Hepatocyte (in vitro differentiated cells): ENCODE measurements at regions not wholly inside any gene's neighbourhood (a gene's known extent, or its start where the extent isn't known, plus 50 kb on each side); places are given as distances from the start of the nearest gene placed in this dataset.

Experiments
- DNase-seq: peaks from one replicate; pipeline ENCODE4 v3.0.0-alpha.2; 2016; ENCODE audit warnings: low spot score
- H2AFZ ChIP-seq: fragments of 200-600 bp; sonication (generic); 2 replicates; pipeline ENCODE4 v1.6.0; 2016; ENCODE audit warnings: antibody characterized with exemption, mild to moderate bottlenecking
- H3K27ac ChIP-seq: fragments of 200-600 bp; sonication (generic); 2 replicates; pipeline ENCODE4 v1.5.1; 2016; ENCODE audit warnings: mild to moderate bottlenecking
- H3K27me3 ChIP-seq: fragments of 200-600 bp; sonication (generic); 2 replicates; pipeline ENCODE4 v1.6.1; 2016
- H3K36me3 ChIP-seq: fragments of 200-600 bp; sonication (generic); replicated peaks from 2 replicates; pipeline ENCODE4 v1.5.1; 2016; ENCODE audit warnings: low read depth; ENCODE audit not compliant: insufficient read depth
- H3K4me1 ChIP-seq: fragments of 200-600 bp; sonication (generic); 2 replicates; pipeline ENCODE4 v1.5.1; 2016; ENCODE audit warnings: mild to moderate bottlenecking, moderate library complexity; ENCODE audit not compliant: insufficient read depth
- H3K4me2 ChIP-seq: fragments of 200-600 bp; sonication (generic); 2 replicates; pipeline ENCODE4 v1.6.0; 2016
- H3K4me3 ChIP-seq: fragments of 200-600 bp; sonication (generic); 2 replicates; pipeline ENCODE4 v1.5.1; 2016; ENCODE audit warnings: mild to moderate bottlenecking
- H3K79me2 ChIP-seq: fragments of 200-600 bp; sonication (generic); 2 replicates; pipeline ENCODE4 v1.6.0; 2017; ENCODE audit warnings: mild to moderate bottlenecking
- H3K9me2 ChIP-seq: fragments of 200-600 bp; sonication (generic); replicated peaks from 2 replicates; pipeline ENCODE4 v1.6.0; 2017; ENCODE audit warnings: mild to moderate bottlenecking; ENCODE audit not compliant: insufficient read depth
- H3K9me3 ChIP-seq: fragments of 200-600 bp; sonication (generic); 2 replicates; pipeline ENCODE4 v1.5.1; 2016; ENCODE audit warnings: low read depth, mild to moderate bottlenecking
- H4K20me1 ChIP-seq: fragments of 200-600 bp; sonication (generic); 2 replicates; pipeline ENCODE4 v1.6.0; 2016; ENCODE audit warnings: mild to moderate bottlenecking; ENCODE audit not compliant: insufficient read depth, poor library complexity, severe bottlenecking
- CTCF ChIP-seq: fragments of 200-600 bp; sonication (generic); IDR thresholded peaks from 2 replicates; pipeline ENCODE4 v1.5.1; 2016; ENCODE audit warnings: antibody characterized with exemption, mild to moderate bottlenecking; ENCODE audit not compliant: poor library complexity
- EZH2 ChIP-seq: fragments of 200-600 bp; sonication (generic); IDR thresholded peaks from 2 replicates; pipeline ENCODE4 v1.6.1; 2016; ENCODE audit warnings: antibody characterized with exemption, mild to moderate bottlenecking, borderline replicate concordance
- EZH2phosphoT487 ChIP-seq: fragments of 200-600 bp; sonication (generic); IDR thresholded peaks from one replicate; pipeline ENCODE4 v1.6.1; 2018; ENCODE audit warnings: antibody characterized with exemption, mild to moderate bottlenecking, low read depth, moderate library complexity; ENCODE audit not compliant: unreplicated experiment, severe bottlenecking
- WGBS: methylation state at CpG from one replicate; pipeline ENCODE4 v1.1.6; 2016; ENCODE audit warnings: low lambda C conversion rate; ENCODE audit errors: missing lambda C conversion rate; 5-methylcytosine and 5-hydroxymethylcytosine counted together

- Histone ChIP-seq H3K27me3 (peaks cover 4% of the 10 kb centered on the region), H4K20me1 (no peaks in the 10 kb centered on the region), H3K36me3 (no peaks in the 10 kb centered on the region), H3K27ac (no peak overlapping the region), H3K4me3 (no peak overlapping the region), H3K79me2 (no peaks in the 10 kb centered on the region), H2AFZ (no peak overlapping the region), H3K4me1 (no peaks in the 10 kb centered on the region), H3K9me3 (no peaks in the 10 kb centered on the region), H3K9me2 (no peaks in the 10 kb centered on the region), H3K4me2 (no peak overlapping the region)
- no peak for TF ChIP-seq EZH2
- TF ChIP-seq CTCF, result no peak
- TF ChIP-seq EZH2phosphoT487, result no peak
- WGBS, result 88% methylated on average over 2 of the region's 2 CpGs
- DNase-seq, result no peak
Observed at GRCh38 chr15:57873564-57874209, 167.2 kb downstream of the POLR2M start.

- Histone ChIP-seq H3K9me3 (no peaks in the 10 kb centered on the region), H3K36me3 (no peaks in the 10 kb centered on the region), H3K4me2 (no peak overlapping the region), H3K27ac (no peak overlapping the region), H4K20me1 (no peaks in the 10 kb centered on the region), H3K9me2 (no peaks in the 10 kb centered on the region), H3K79me2 (no peaks in the 10 kb centered on the region), H3K4me1 (no peaks in the 10 kb centered on the region), H3K4me3 (no peak overlapping the region), H2AFZ (no peak overlapping the region), H3K27me3 (peaks cover 4% of the 10 kb centered on the region)
- TF ChIP-seq CTCF (no peak), EZH2phosphoT487 (no peak), EZH2 (no peak)
- DNase-seq, result no peak
Observed at GRCh38 chr15:57875347-57875746, 168.8 kb downstream of the POLR2M start.

GRCh38 chr15:57878573-57878972 is 172.1 kb downstream of the POLR2M start:
- H3K9me3 ChIP-seq, result no peaks in the 10 kb centered on the region
- no peaks in the 10 kb centered on the region for H3K36me3 ChIP-seq
- H3K9me2 ChIP-seq, result no peaks in the 10 kb centered on the region
- TF ChIP-seq EZH2phosphoT487, result no peak
- no peaks in the 10 kb centered on the region for H4K20me1 ChIP-seq
- H3K27me3 ChIP-seq, result no peaks in the 10 kb centered on the region
- no peak overlapping the region for H2AFZ ChIP-seq
- H3K4me1 ChIP-seq, result no peaks in the 10 kb centered on the region
- H3K4me3 ChIP-seq, result no peak overlapping the region
- 52% methylated on average over 2 of the region's 2 CpGs for WGBS
- H3K79me2 ChIP-seq, result no peaks in the 10 kb centered on the region
- H3K27ac ChIP-seq, result no peak overlapping the region
- DNase-seq, result no peak
- H3K4me2 ChIP-seq, result no peak overlapping the region

- Histone ChIP-seq H3K9me3 (no peaks in the 10 kb centered on the region), H2AFZ (no peak overlapping the region), H3K4me3 (no peak overlapping the region), H3K9me2 (no peaks in the 10 kb centered on the region), H3K79me2 (no peaks in the 10 kb centered on the region), H4K20me1 (no peaks in the 10 kb centered on the region), H3K27ac (no peak overlapping the region), H3K4me2 (no peak overlapping the region), H3K4me1 (no peaks in the 10 kb centered on the region), H3K36me3 (no peaks in the 10 kb centered on the region), H3K27me3 (no peaks in the 10 kb centered on the region)
- WGBS, result 96% methylated on average over 3 of the region's 3 CpGs
- TF ChIP-seq EZH2phosphoT487 (no peak), EZH2 (no peak), CTCF (no peak)
- no peak for DNase-seq
Observed at GRCh38 chr15:57881361-57881760, 174.8 kb downstream of the POLR2M start.
